ENCODE measurements at regions not wholly inside any gene's neighbourhood (a gene's known extent, or its start where the extent isn't known, plus 50 kb on each side); places are given as distances from the start of the nearest gene placed in this dataset.

GRCh38 chr4:165678236-165678935 lies 194.7 kb upstream of the TLL1 start:
- ChIA-PET POLR2A (no interaction called here), CTCF (no interaction called here)
- Mint-ChIP-seq H3K4me1 (no peaks in the 10 kb centered on the region), H3K4me3 (no peak overlapping the region), H3K9me3 (no peaks in the 10 kb centered on the region), H3K27me3 (no peaks in the 10 kb centered on the region), H3K36me3 (ENCODE audit: low read depth) (no peaks in the 10 kb centered on the region), H3K27ac (no peak overlapping the region)
- TF ChIP-seq CTCF (IDR thresholded peaks at IDR 0.05), result no peak
- intact Hi-C loops (cut with micrococcal nuclease), result no loop called here
- DNase-seq (no peak), ATAC-seq (ENCODE audit: low read depth) (no peak)

DNA sequence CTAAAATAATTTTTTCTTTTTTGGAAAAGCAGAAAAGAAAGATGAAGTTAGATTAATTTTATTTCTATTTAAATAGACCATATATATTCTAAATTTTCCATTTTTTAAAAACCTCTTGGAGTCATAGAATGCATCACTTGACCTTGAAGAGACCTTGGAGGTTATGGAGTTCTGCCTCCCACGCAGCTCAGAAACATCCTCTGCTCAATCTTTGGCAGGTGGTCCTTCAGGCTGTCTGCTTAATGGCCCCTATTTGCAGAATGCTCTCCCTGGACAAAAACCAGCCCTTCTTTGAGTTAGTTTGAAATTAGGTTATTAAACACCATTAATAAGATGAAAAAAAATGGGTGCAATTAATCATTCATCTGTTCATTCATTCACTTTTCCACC lies 194.1 kb upstream of the TLL1 start:
- H3K4me1 Mint-ChIP-seq, result no peaks in the 10 kb centered on the region
- no peaks in the 10 kb centered on the region for H3K36me3 Mint-ChIP-seq (ENCODE audit: low read depth)
- no peak overlapping the region for H3K27ac Mint-ChIP-seq
- ATAC-seq (ENCODE audit: low read depth), result no peak
- DNase-seq, result no peak
- no peak overlapping the region for H3K4me3 Mint-ChIP-seq
- no peak for TF ChIP-seq CTCF (IDR thresholded peaks at IDR 0.05)
- ChIA-PET POLR2A (no interaction called here), CTCF (no interaction called here)
- H3K9me3 Mint-ChIP-seq, result no peaks in the 10 kb centered on the region
- no peaks in the 10 kb centered on the region for H3K27me3 Mint-ChIP-seq
- intact Hi-C loops (cut with micrococcal nuclease), result no loop called here

DNA sequence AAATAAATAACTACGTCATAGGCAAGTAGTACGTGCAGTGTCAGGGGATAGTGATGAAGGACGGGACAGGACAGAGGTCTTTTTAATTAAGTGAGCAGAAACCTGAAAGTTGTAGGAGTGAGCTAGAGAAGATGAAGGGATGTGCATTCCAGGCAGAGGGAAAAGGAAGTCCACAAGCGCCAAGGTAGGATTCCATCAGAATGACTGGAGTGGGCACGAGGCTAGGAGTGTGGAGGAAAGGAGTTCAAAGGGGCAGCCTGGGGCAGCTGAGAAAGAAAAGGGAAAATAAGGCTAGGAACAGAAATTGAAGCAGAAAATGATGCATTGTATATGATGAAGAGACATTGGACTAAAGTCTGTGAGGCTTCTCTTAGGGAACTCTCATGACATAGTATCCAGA lies 192.2 kb upstream of the TLL1 start:
- no peaks in the 10 kb centered on the region for H3K9me3 Mint-ChIP-seq
- CTCF ChIA-PET, result no interaction called here
- no peak overlapping the region for H3K27ac Mint-ChIP-seq
- no peaks in the 10 kb centered on the region for H3K27me3 Mint-ChIP-seq
- H3K4me1 Mint-ChIP-seq, result no peaks in the 10 kb centered on the region
- intact Hi-C loops (cut with micrococcal nuclease), result no loop called here
- H3K4me3 Mint-ChIP-seq, result no peak overlapping the region
- DNase-seq, result no peak
- ATAC-seq (ENCODE audit: low read depth), result no peak
- H3K36me3 Mint-ChIP-seq (ENCODE audit: low read depth), result no peaks in the 10 kb centered on the region
- POLR2A ChIA-PET, result no interaction called here
- no peak for TF ChIP-seq CTCF (IDR thresholded peaks at IDR 0.05)

DNA sequence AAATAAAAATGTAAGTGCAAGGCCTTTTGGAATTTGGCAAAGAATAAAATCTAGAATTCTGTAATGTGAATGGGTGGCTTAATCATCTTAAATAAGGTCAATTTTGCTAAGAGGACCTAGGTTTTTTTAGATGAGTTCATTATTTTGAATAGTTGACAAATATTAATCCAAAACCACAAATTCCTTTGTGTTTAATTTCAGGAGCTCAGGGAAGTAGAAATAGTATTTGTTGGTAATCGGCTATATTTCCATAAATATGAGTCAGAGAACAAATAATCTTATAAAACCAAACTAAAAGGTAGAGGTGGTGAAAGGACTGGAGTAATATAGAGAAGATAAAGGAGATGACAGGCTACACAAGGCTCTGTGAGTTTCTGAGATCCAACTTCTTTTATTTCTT lies 190.4 kb upstream of the TLL1 start:
- intact Hi-C loops (cut with micrococcal nuclease), result no loop called here
- Mint-ChIP-seq H3K27ac (no peak overlapping the region), H3K27me3 (no peaks in the 10 kb centered on the region), H3K36me3 (ENCODE audit: low read depth) (no peaks in the 10 kb centered on the region), H3K4me1 (no peaks in the 10 kb centered on the region), H3K9me3 (no peaks in the 10 kb centered on the region), H3K4me3 (no peak overlapping the region)
- ChIA-PET POLR2A (no interaction called here), CTCF (no interaction called here)
- TF ChIP-seq CTCF (IDR thresholded peaks at IDR 0.05), result no peak
- DNase-seq, result no peak
- no peak for ATAC-seq (ENCODE audit: low read depth)

DNA sequence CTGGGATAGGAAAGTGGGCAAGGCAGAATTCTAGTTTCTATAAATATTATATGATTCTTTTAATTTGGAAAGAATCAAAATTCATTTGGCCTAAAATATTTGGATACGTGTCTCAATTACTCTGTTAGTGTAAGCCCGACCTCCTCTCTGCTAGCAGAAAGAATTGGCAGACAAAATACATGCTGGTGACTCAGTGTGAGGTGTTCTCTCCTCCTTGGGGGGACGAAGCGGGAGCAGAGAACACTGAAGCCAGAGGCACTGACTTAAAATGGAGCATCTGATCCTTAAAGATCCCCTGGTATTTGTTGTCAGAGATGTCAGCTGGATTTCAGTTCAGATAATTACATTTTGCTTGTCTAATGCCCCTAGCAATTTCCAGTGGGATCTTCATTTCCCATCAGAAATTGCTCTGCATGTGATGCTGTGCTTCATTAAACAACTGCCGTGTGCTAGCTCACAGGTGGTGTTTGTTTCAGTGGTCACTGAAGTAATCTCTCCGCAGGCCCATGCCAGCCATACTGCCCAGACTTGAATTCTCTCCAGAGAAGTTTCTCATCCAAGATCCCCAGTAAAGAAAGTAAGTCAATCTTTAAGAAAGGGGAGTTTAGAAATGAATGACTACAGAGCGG lies 188.7 kb upstream of the TLL1 start:
- H3K4me3 Mint-ChIP-seq, result no peak overlapping the region
- H3K27me3 Mint-ChIP-seq, result no peaks in the 10 kb centered on the region
- ATAC-seq (ENCODE audit: low read depth), result no peak
- no peak for DNase-seq
- H3K36me3 Mint-ChIP-seq (ENCODE audit: low read depth), result no peaks in the 10 kb centered on the region
- H3K9me3 Mint-ChIP-seq, result no peaks in the 10 kb centered on the region
- H3K27ac Mint-ChIP-seq, result no peak overlapping the region
- no peak for TF ChIP-seq CTCF (IDR thresholded peaks at IDR 0.05)
- ChIA-PET CTCF (no interaction called here), POLR2A (no interaction called here)
- no peaks in the 10 kb centered on the region for H3K4me1 Mint-ChIP-seq
- intact Hi-C loops (cut with micrococcal nuclease), result no loop called here

All from activated B cell treated with CpG ODN at 0.5 μM for 24 hours (primary cell).